ENCODE measurements at regions not wholly inside any gene's neighbourhood (a gene's known extent, or its start where the extent isn't known, plus 50 kb on each side); places are given as distances from the start of the nearest gene placed in this dataset.

DNA sequence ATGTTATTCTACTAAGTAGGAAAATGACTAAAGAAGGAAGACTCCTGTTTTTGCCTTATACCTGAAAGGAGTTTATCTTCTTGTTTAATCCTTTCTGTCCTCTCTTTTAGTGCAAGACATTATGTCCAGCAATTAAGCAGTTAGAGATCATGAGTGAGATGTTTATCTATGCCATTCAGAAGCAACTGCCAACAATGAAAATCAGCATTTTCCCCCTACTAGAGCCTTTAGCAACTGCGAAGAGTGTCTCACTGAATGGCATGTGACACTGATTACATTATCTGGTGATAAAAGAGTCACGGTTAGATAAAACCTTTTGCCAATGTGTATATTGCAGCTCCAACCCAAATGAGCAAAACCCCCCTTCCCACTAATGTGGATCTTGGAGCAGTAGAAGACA is 357.7 kb upstream of the SYT4 start:
- CTCF ChIA-PET: no interaction called here
- TF ChIP-seq POLR2AphosphoS5 (IDR thresholded peaks at IDR 0.05; ENCODE audit: low read depth, low read length): no peak
- TF ChIP-seq FOSL1 (IDR thresholded peaks at IDR 0.05; ENCODE audit: low read depth): no peak
- TF ChIP-seq, protein P1, sequence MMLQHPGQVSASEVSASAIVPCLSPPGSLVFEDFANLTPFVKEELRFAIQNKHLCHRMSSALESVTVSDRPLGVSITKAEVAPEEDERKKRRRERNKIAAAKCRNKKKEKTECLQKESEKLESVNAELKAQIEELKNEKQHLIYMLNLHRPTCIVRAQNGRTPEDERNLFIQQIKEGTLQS (IDR thresholded peaks at IDR 0.05): no peak
- no peak for TF ChIP-seq RAD21 (IDR thresholded peaks at IDR 0.05; ENCODE audit: low read depth)
- TF ChIP-seq JUND (IDR thresholded peaks at IDR 0.05): no peak
- TF ChIP-seq EZH2 (IDR thresholded peaks at IDR 0.05): no peak
- TF ChIP-seq, protein P2, sequence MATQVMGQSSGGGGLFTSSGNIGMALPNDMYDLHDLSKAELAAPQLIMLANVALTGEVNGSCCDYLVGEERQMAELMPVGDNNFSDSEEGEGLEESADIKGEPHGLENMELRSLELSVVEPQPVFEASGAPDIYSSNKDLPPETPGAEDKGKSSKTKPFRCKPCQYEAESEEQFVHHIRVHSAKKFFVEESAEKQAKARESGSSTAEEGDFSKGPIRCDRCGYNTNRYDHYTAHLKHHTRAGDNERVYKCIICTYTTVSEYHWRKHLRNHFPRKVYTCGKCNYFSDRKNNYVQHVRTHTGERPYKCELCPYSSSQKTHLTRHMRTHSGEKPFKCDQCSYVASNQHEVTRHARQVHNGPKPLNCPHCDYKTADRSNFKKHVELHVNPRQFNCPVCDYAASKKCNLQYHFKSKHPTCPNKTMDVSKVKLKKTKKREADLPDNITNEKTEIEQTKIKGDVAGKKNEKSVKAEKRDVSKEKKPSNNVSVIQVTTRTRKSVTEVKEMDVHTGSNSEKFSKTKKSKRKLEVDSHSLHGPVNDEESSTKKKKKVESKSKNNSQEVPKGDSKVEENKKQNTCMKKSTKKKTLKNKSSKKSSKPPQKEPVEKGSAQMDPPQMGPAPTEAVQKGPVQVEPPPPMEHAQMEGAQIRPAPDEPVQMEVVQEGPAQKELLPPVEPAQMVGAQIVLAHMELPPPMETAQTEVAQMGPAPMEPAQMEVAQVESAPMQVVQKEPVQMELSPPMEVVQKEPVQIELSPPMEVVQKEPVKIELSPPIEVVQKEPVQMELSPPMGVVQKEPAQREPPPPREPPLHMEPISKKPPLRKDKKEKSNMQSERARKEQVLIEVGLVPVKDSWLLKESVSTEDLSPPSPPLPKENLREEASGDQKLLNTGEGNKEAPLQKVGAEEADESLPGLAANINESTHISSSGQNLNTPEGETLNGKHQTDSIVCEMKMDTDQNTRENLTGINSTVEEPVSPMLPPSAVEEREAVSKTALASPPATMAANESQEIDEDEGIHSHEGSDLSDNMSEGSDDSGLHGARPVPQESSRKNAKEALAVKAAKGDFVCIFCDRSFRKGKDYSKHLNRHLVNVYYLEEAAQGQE (IDR thresholded peaks at IDR 0.05; ENCODE audit: low read depth): no peak
- no peak for TF ChIP-seq EZH2phosphoT487 (IDR thresholded peaks at IDR 0.05; ENCODE audit: borderline replicate concordance)
- no peak for TF ChIP-seq POLR2A (IDR thresholded peaks at IDR 0.05; ENCODE audit: borderline replicate concordance, extremely low read depth, insufficient read depth, insufficient read length)
- no peak for TF ChIP-seq YY1 (IDR thresholded peaks at IDR 0.05; ENCODE audit: extremely low read depth, insufficient replicate concordance, low read depth, low read length)
- no peak for TF ChIP-seq SRF (IDR thresholded peaks at IDR 0.05; ENCODE audit: low read depth)
- TF ChIP-seq SP1 (IDR thresholded peaks at IDR 0.05; ENCODE audit: low read depth): no peak
- TF ChIP-seq, protein P3, sequence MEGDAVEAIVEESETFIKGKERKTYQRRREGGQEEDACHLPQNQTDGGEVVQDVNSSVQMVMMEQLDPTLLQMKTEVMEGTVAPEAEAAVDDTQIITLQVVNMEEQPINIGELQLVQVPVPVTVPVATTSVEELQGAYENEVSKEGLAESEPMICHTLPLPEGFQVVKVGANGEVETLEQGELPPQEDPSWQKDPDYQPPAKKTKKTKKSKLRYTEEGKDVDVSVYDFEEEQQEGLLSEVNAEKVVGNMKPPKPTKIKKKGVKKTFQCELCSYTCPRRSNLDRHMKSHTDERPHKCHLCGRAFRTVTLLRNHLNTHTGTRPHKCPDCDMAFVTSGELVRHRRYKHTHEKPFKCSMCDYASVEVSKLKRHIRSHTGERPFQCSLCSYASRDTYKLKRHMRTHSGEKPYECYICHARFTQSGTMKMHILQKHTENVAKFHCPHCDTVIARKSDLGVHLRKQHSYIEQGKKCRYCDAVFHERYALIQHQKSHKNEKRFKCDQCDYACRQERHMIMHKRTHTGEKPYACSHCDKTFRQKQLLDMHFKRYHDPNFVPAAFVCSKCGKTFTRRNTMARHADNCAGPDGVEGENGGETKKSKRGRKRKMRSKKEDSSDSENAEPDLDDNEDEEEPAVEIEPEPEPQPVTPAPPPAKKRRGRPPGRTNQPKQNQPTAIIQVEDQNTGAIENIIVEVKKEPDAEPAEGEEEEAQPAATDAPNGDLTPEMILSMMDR (IDR thresholded peaks at IDR 0.05 in 2 of 3, conservative IDR thresholded peaks at IDR 0.05 in 1 of 3; ENCODE audit: borderline replicate concordance in 1 of 3, insufficient read depth in 1 of 3, low read depth in 2 of 3, low read length in 2 of 3): no peak
- TF ChIP-seq, protein P4, sequence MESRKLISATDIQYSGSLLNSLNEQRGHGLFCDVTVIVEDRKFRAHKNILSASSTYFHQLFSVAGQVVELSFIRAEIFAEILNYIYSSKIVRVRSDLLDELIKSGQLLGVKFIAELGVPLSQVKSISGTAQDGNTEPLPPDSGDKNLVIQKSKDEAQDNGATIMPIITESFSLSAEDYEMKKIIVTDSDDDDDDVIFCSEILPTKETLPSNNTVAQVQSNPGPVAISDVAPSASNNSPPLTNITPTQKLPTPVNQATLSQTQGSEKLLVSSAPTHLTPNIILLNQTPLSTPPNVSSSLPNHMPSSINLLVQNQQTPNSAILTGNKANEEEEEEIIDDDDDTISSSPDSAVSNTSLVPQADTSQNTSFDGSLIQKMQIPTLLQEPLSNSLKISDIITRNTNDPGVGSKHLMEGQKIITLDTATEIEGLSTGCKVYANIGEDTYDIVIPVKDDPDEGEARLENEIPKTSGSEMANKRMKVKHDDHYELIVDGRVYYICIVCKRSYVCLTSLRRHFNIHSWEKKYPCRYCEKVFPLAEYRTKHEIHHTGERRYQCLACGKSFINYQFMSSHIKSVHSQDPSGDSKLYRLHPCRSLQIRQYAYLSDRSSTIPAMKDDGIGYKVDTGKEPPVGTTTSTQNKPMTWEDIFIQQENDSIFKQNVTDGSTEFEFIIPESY (IDR thresholded peaks at IDR 0.05; ENCODE audit: extremely low read depth, insufficient replicate concordance, low read length): no peak
- TF ChIP-seq ZNF274 (IDR thresholded peaks at IDR 0.05; ENCODE audit: low read depth, low read length): no peak
- TF ChIP-seq EGR1 (IDR thresholded peaks at IDR 0.05; ENCODE audit: low read depth): no peak
- TF ChIP-seq ZFX (IDR thresholded peaks at IDR 0.05): no peak
- no peak for TF ChIP-seq CEBPB (IDR thresholded peaks at IDR 0.05; ENCODE audit: low read depth)
- TF ChIP-seq CBX3 (IDR thresholded peaks at IDR 0.05; ENCODE audit: low read depth): no peak
- TF ChIP-seq, protein P5, sequence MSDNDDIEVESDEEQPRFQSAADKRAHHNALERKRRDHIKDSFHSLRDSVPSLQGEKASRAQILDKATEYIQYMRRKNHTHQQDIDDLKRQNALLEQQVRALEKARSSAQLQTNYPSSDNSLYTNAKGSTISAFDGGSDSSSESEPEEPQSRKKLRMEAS (IDR thresholded peaks at IDR 0.05): no peak
- no peak overlapping the region for H3K27ac ChIP-seq (ENCODE audit: low read depth, low read length)
- H3K4me3 ChIP-seq (replicated peaks in 1 of 2; ENCODE audit: low read depth in 1 of 2, low read length in 2 of 2): no peak overlapping the region
- ATAC-seq (no peak), DNase-seq (ENCODE audit: low read depth, low spot score) (no peak)
- H3K9me2 ChIP-seq (ENCODE audit: insufficient read depth): no peaks in the 10 kb centered on the region
- BruUV-seq (replicated peaks): no TSS peak
- H3K9ac ChIP-seq (ENCODE audit: low read length): no peak overlapping the region
- no peak overlapping the region for H2AFZ ChIP-seq (ENCODE audit: low read depth, low read length, poor library complexity, severe bottlenecking)
- intact Hi-C loops (cut with micrococcal nuclease): no loop called here
- H3K36me3 ChIP-seq (ENCODE audit: control insufficient read depth in 1 of 2, insufficient read depth in 2 of 2, low read length in 2 of 2): no peaks in the 10 kb centered on the region
- H3K79me2 ChIP-seq (ENCODE audit: insufficient read depth, low read length): no peaks in the 10 kb centered on the region
- POLR2A ChIA-PET: no interaction called here
- RAD21 ChIA-PET (ENCODE audit: low non-redundant PET in 1 of 2, low total read pairs in 2 of 2, uncharacterized antibody in 2 of 2, unreplicated experiment in 2 of 2): no interaction called here
- H4K20me1 ChIP-seq (ENCODE audit: insufficient read depth): no peaks in the 10 kb centered on the region
- H3K4me1 ChIP-seq (ENCODE audit: control insufficient read depth in 1 of 2, insufficient read depth in 2 of 2, low read length in 2 of 2): no peaks in the 10 kb centered on the region
- peaks cover 4 to 28% of the 10 kb centered on the region in 2 experiments; a peak in 2 of 4 replicates for H3K9me3 ChIP-seq (ENCODE audit: control insufficient read depth in 1 of 2, insufficient read depth in 1 of 2, low read depth in 1 of 2, low read length in 2 of 2)
- H3K4me2 ChIP-seq (ENCODE audit: low read length): no peak overlapping the region
- no peaks in the 10 kb centered on the region for H3K27me3 ChIP-seq (ENCODE audit: insufficient read depth, low read length)

Data from HCT116 (cell line).